Activated CD8-positive, alpha-beta T cell treated with anti-CD3 and anti-CD28 coated beads for 36 hours (primary cell): ENCODE measurements at regions not wholly inside any gene's neighbourhood (a gene's known extent, or its start where the extent isn't known, plus 50 kb on each side); places are given as distances from the start of the nearest gene placed in this dataset.

Source experiments
- ATAC-seq: fragments of 200-7000 bp; cut with Tn5 transposase; one replicate; pipeline ENCODE4 v1.10.0; 2021; ENCODE audit warnings: mild to moderate bottlenecking, moderate library complexity
- CTCF ChIA-PET: fragments of 350-600 bp; sonication (Branson Sonifier 250); formaldehyde crosslinking; loops from one replicate; lab custom pipeline; 2021; ENCODE audit warnings: antibody characterized with exemption; lab: Charles Lee
- POLR2A ChIA-PET: fragments of 350-600 bp; sonication (Branson Sonifier 250); formaldehyde crosslinking; loops from one replicate; lab custom pipeline; 2021; ENCODE audit warnings: antibody characterized with exemption; lab: Charles Lee
- DNase-seq: peaks from one replicate; pipeline ENCODE4 v3.0.0-alpha.2; 2020
- H3K27ac Mint-ChIP-seq: one replicate; pipeline ENCODE4 v1.8.0; 2021; ENCODE audit warnings: mild to moderate bottlenecking, mixed read lengths
- H3K27me3 Mint-ChIP-seq: one replicate; pipeline ENCODE4 v1.8.0; 2021; ENCODE audit warnings: mixed read lengths
- H3K36me3 Mint-ChIP-seq: one replicate; pipeline ENCODE4 v1.8.0; 2021; ENCODE audit warnings: low read depth, mixed read lengths
- H3K4me1 Mint-ChIP-seq: one replicate; pipeline ENCODE4 v1.8.0; 2021; ENCODE audit warnings: low read depth, mixed read lengths
- H3K4me3 Mint-ChIP-seq: one replicate; pipeline ENCODE4 v1.8.0; 2021; ENCODE audit warnings: mild to moderate bottlenecking, moderate library complexity, mixed read lengths
- H3K9me3 Mint-ChIP-seq: one replicate; pipeline ENCODE4 v1.8.0; 2021; ENCODE audit warnings: mixed read lengths
- intact Hi-C: fragments of 100-400 bp; cut with micrococcal nuclease; formaldehyde crosslinking; loops from one replicate; pipeline ENCODE4 v1.10.0; 2022
- TF ChIP-seq, protein P1 (sequence below): fragments of 200-600 bp; IDR thresholded peaks from one replicate; pipeline ENCODE4 v1.8.0; 2022; ENCODE audit warnings: antibody characterized with exemption, mild to moderate bottlenecking

DNA sequence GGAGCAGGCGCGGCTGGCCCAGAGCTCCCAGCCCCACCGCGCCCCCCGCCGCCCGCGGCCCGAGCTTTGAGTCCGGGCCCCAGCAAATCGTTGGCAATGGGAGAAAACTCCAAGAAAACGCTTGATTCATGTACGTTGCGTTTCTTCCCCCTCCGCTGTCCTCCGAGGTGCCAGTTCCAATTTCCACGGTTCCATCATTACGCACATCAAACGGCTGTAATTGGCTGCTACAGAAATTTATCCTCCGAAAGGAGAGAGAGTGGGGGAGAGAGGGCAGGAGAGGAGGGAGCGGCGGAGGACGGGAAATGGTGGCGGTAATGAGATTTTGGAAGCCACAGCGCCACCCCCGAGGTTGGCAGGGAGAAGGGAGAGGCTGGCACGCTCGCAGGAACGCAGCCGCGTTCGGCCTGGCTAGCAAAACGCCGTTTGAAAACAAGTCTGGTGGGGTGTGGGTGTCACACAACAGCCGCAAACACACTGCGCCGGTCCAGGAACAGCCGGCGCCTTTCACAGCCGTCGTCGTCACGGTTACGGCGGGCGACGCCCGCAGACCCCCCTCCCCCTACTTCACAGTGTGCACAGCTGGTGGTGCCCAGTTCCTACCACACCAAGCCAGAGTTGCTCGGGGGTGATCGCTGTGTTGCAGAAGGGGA lies 57.5 kb downstream of the UNCX start:
- intact Hi-C loops: no loop called here
- no peaks in the 10 kb centered on the region for H3K9me3 Mint-ChIP-seq
- CTCF ChIA-PET: interaction anchor here (1.2 to 1.8 kb wide), 2 partner anchors 9 to 97 kb away, joined by 3 to 4 read pairs; no protein-coding TSS in a partner anchor
- H3K27ac Mint-ChIP-seq: no peak overlapping the region
- no peaks in the 10 kb centered on the region for H3K4me1 Mint-ChIP-seq
- H3K36me3 Mint-ChIP-seq: no peaks in the 10 kb centered on the region
- peaks cover 13% of the 10 kb centered on the region for H3K27me3 Mint-ChIP-seq
- DNase-seq (peak; percentile 47), ATAC-seq (peak; percentile 74)
- POLR2A ChIA-PET: no interaction called here
- peak overlapping the region; percentile 53 for H3K4me3 Mint-ChIP-seq
- TF ChIP-seq, protein P1, sequence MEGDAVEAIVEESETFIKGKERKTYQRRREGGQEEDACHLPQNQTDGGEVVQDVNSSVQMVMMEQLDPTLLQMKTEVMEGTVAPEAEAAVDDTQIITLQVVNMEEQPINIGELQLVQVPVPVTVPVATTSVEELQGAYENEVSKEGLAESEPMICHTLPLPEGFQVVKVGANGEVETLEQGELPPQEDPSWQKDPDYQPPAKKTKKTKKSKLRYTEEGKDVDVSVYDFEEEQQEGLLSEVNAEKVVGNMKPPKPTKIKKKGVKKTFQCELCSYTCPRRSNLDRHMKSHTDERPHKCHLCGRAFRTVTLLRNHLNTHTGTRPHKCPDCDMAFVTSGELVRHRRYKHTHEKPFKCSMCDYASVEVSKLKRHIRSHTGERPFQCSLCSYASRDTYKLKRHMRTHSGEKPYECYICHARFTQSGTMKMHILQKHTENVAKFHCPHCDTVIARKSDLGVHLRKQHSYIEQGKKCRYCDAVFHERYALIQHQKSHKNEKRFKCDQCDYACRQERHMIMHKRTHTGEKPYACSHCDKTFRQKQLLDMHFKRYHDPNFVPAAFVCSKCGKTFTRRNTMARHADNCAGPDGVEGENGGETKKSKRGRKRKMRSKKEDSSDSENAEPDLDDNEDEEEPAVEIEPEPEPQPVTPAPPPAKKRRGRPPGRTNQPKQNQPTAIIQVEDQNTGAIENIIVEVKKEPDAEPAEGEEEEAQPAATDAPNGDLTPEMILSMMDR: no peak

DNA sequence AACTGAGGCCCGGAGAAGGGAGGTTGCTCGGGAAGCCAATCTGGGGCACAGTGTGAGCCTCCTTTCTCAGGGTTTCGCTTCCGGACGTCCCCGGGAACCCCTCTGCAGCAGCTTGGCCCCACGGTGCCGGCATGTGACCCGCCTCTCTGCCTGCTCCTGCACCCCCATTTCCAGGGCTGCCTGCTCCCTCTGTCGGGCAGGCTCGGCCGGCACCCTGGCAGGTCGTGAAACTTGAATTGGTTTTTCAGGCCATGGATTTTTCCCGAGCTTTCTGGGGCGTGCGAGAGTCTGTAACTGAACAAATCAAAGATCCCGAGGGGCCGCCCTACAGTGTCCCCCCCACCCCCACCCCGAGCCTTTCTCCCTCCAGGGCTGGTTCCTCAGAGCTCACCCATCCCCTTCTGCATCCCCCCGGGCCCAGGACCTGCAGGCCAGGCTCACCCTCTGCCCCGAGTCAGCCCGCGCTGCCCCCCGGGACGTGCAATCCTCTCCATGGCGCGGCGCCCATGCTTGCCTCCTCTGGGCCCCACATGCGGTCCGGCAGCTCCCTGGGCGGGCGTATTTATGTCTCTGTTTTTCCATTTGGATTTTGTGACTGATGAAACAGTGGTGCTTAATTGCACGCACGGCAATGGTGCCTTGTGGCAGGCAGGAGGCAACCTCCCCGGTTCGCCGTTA lies 58.1 kb downstream of the UNCX start:
- ATAC-seq: peak; percentile 49
- CTCF ChIA-PET: interaction anchor here (1.2 to 1.8 kb wide), 2 partner anchors 9 to 98 kb away, joined by 3 to 4 read pairs; no protein-coding TSS in a partner anchor
- DNase-seq: peak; percentile 14

DNA sequence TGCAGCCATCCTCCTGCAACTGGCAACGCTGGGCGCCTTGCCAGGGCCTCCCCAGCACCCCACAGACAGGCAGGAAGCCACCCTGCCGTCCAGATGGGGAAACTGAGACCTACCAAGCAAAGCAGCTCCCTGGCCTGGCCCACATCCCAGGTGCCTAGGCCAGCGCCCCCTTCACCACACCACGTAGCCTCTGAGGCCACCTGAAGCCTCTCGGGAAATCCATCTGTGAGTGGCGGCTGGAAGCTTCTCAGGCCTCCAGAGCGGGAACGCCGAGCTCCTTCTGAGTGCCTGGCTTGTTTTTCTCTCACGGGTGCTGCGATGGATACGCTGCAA lies 58.7 kb downstream of the UNCX start:
- Mint-ChIP-seq H3K4me3 (no peak overlapping the region), H3K27me3 (peaks cover 13% of the 10 kb centered on the region), H3K4me1 (no peaks in the 10 kb centered on the region), H3K36me3 (no peaks in the 10 kb centered on the region), H3K9me3 (no peaks in the 10 kb centered on the region), H3K27ac (no peak overlapping the region)
- ATAC-seq: no peak
- TF ChIP-seq, protein P1: no peak
- ChIA-PET POLR2A (no interaction called here), CTCF (interaction anchor here (0.6 to 1.8 kb wide), 3 partner anchors 8 to 246 kb away, joined by 3 to 4 read pairs (median 3); no protein-coding TSS in a partner anchor)
- intact Hi-C loops: no loop called here
- no peak for DNase-seq

More for the DNA sequence above, 58.1 kb downstream of the UNCX start:
- Mint-ChIP-seq H3K36me3 (no peaks in the 10 kb centered on the region), H3K4me1 (no peaks in the 10 kb centered on the region), H3K9me3 (no peaks in the 10 kb centered on the region), H3K27me3 (peaks cover 13% of the 10 kb centered on the region), H3K4me3 (peak overlapping the region; percentile 53), H3K27ac (no peak overlapping the region)
- TF ChIP-seq, protein P1: no peak
- intact Hi-C loops: no loop called here
- POLR2A ChIA-PET: no interaction called here

DNA sequence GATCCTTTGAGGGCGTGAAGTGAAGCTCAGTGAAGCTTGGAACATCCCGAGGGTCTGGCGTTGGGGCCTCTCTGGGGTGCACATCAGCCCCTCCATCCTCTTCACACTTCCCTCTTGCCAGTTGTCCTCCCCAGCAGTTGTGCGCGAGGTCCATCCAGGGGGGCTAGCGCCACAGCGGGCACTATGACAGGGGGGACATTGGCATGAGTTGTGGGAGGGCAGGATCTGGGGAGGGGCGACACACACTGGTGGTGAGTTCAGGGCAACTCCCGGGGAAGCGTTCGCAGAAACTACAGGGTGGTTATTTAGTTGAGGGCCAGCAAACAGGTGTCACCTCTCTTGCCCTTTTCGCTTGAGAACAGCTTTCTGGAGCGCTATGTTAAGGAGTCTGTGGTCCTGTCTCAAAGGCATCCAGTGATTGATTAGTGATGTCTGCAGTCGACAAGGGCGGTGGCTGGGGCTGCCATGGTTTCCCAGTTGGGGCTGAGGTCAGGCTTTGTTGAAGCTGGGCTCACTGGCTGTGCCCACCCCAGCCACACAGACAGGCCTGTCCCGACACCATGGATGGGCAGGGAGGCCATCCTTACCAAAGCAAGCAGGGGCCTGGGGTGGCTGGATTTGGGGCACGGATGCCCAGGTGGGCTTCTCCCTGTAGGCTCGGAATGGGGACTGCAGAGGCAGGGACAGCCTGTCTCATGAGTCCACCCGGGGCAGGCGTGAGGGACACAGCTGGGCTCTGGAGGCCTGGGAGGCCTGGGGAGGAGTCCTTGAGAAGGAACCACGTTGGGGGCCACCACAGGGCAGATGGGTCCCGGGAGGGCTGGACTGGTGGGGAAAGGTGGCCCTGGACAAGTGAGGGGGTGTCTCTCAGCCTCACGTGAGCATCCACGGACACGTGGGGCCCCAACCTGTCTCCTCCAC lies 59.4 kb downstream of the UNCX start:
- H3K36me3 Mint-ChIP-seq: no peaks in the 10 kb centered on the region
- POLR2A ChIA-PET: no interaction called here
- H3K4me3 Mint-ChIP-seq: no peak overlapping the region

More for the DNA sequence above, 59.4 kb downstream of the UNCX start:
- peaks cover 13% of the 10 kb centered on the region for H3K27me3 Mint-ChIP-seq
- CTCF ChIA-PET: interaction anchor here (0.6 kb wide), 1 partner anchor 247 kb away, joined by 3 read pairs; no protein-coding TSS in a partner anchor
- TF ChIP-seq, protein P1: no peak
- no peak overlapping the region for H3K27ac Mint-ChIP-seq
- H3K4me1 Mint-ChIP-seq: no peaks in the 10 kb centered on the region
- no peak for DNase-seq
- no peak for ATAC-seq
- intact Hi-C loops: no loop called here
- no peaks in the 10 kb centered on the region for H3K9me3 Mint-ChIP-seq
